Endothelial cell (in vitro differentiated cells): ENCODE measurements at regions not wholly inside any gene's neighbourhood (a gene's known extent, or its start where the extent isn't known, plus 50 kb on each side); places are given as distances from the start of the nearest gene placed in this dataset.

Source experiments
- DNase-seq: peaks from one replicate; pipeline ENCODE4 v3.0.0; 2021; ENCODE audit warnings: low spot score
- H3K27ac Mint-ChIP-seq: one replicate; pipeline ENCODE4 v1.8.0; 2021; ENCODE audit warnings: mixed read lengths, inconsistent platforms; ENCODE audit not compliant: unreplicated experiment
- H3K27me3 Mint-ChIP-seq: one replicate; pipeline ENCODE4 v1.8.0; 2021; ENCODE audit warnings: mild to moderate bottlenecking, moderate library complexity, mixed read lengths, inconsistent platforms; ENCODE audit not compliant: unreplicated experiment
- H3K36me3 Mint-ChIP-seq: one replicate; pipeline ENCODE4 v1.8.0; 2021; ENCODE audit warnings: mild to moderate bottlenecking, low read depth, mixed read lengths, inconsistent platforms; ENCODE audit not compliant: unreplicated experiment
- H3K4me1 Mint-ChIP-seq: one replicate; pipeline ENCODE4 v1.8.0; 2021; ENCODE audit warnings: mild to moderate bottlenecking, mixed read lengths, inconsistent platforms; ENCODE audit not compliant: unreplicated experiment
- H3K4me3 Mint-ChIP-seq: one replicate; pipeline ENCODE4 v1.8.0; 2021; ENCODE audit warnings: mild to moderate bottlenecking, mixed read lengths, inconsistent platforms; ENCODE audit not compliant: unreplicated experiment
- H3K9me3 Mint-ChIP-seq: one replicate; pipeline ENCODE4 v1.8.0; 2021; ENCODE audit warnings: mixed read lengths, inconsistent platforms; ENCODE audit not compliant: unreplicated experiment
- TF ChIP-seq, protein P1 (sequence below): fragments of 200-600 bp; sonication (generic); IDR thresholded peaks from one replicate; pipeline ENCODE4 v1.5.0; 2021; ENCODE audit warnings: antibody characterized with exemption; ENCODE audit not compliant: unreplicated experiment

GRCh38 chr21:34022627-34023335, 50.6 kb upstream of the MRPS6 start:
- Mint-ChIP-seq H3K4me1 (peaks cover 3% of the 10 kb centered on the region), H3K9me3 (no peaks in the 10 kb centered on the region), H3K27me3 (no peaks in the 10 kb centered on the region), H3K36me3 (no peaks in the 10 kb centered on the region), H3K4me3 (no peak overlapping the region), H3K27ac (no peak overlapping the region)
- DNase-seq = no peak
- TF ChIP-seq, protein P1, sequence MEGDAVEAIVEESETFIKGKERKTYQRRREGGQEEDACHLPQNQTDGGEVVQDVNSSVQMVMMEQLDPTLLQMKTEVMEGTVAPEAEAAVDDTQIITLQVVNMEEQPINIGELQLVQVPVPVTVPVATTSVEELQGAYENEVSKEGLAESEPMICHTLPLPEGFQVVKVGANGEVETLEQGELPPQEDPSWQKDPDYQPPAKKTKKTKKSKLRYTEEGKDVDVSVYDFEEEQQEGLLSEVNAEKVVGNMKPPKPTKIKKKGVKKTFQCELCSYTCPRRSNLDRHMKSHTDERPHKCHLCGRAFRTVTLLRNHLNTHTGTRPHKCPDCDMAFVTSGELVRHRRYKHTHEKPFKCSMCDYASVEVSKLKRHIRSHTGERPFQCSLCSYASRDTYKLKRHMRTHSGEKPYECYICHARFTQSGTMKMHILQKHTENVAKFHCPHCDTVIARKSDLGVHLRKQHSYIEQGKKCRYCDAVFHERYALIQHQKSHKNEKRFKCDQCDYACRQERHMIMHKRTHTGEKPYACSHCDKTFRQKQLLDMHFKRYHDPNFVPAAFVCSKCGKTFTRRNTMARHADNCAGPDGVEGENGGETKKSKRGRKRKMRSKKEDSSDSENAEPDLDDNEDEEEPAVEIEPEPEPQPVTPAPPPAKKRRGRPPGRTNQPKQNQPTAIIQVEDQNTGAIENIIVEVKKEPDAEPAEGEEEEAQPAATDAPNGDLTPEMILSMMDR = no peak

- Mint-ChIP-seq H3K4me1 (peaks cover 3% of the 10 kb centered on the region), H3K4me3 (no peak overlapping the region), H3K9me3 (no peaks in the 10 kb centered on the region), H3K27me3 (no peaks in the 10 kb centered on the region), H3K27ac (no peak overlapping the region), H3K36me3 (no peaks in the 10 kb centered on the region)
- no peak for DNase-seq
- TF ChIP-seq, protein P1 = no peak
Observed at GRCh38 chr21:34021726-34022125, 51.7 kb upstream of the MRPS6 start.

DNA sequence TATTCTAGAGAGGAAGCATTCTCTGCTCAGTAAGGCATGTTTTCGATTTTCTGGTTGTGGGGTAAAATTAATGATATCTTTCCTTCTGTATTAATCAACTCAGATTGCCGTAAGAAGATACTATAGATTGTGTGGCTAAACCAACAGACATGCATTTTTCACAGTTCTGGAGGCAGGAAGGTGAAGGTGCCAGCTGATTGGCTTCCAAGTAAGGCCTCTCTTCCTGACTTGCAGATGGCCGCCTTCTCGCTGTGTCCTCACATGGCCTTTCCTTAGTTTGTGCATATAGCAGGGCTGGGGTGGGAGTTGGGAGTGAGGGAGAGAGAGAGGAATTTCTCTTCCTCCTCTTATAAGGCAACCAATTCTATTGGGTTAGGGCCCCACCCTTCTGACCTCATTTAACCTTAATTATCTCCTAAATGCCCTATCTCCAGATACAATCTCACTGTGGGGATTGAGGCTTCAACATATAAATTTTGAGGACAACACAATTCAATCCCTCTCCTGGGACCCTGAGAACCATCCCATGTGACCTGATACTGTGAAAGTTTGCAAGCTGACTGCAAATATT, 52.3 kb upstream of the MRPS6 start:
- Mint-ChIP-seq H3K36me3 (no peaks in the 10 kb centered on the region), H3K27ac (no peak overlapping the region), H3K4me3 (no peak overlapping the region), H3K9me3 (no peaks in the 10 kb centered on the region), H3K27me3 (no peaks in the 10 kb centered on the region), H3K4me1 (peaks cover 3% of the 10 kb centered on the region)
- no peak for DNase-seq
- TF ChIP-seq, protein P1 = no peak

GRCh38 chr21:34020005-34020847, 53.2 kb upstream of the MRPS6 start:
- peaks cover 3% of the 10 kb centered on the region for H3K4me1 Mint-ChIP-seq
- H3K4me3 Mint-ChIP-seq = no peak overlapping the region
- DNase-seq = no peak
- no peaks in the 10 kb centered on the region for H3K36me3 Mint-ChIP-seq
- TF ChIP-seq, protein P1 = no peak
- no peaks in the 10 kb centered on the region for H3K9me3 Mint-ChIP-seq
- H3K27ac Mint-ChIP-seq = no peak overlapping the region
- H3K27me3 Mint-ChIP-seq = no peaks in the 10 kb centered on the region
